Kidney epithelial cell (primary cell): ENCODE measurements at regions not wholly inside any gene's neighbourhood (a gene's known extent, or its start where the extent isn't known, plus 50 kb on each side); places are given as distances from the start of the nearest gene placed in this dataset.

Source experiments
- DNase-seq: peaks from one replicate; pipeline ENCODE4 v3.0.0-alpha.2; 2010; ENCODE audit warnings: low read depth
- H3K27me3 ChIP-seq: 2 replicates; pipeline ENCODE4 v1.6.0; 2011; ENCODE audit warnings: low read length; ENCODE audit not compliant: control insufficient read depth, insufficient read depth
- H3K36me3 ChIP-seq: 2 replicates; pipeline ENCODE4 v1.5.1; 2011; ENCODE audit warnings: low read length; ENCODE audit not compliant: control insufficient read depth, insufficient read depth
- H3K4me3 ChIP-seq: 2 replicates; pipeline ENCODE4 v1.5.1; 2011; ENCODE audit warnings: low read depth, mild to moderate bottlenecking, control low read depth, low read length
- TF ChIP-seq, protein P1 (sequence below): IDR thresholded peaks from 2 replicates; pipeline ENCODE4 v1.5.1; 2011; ENCODE audit warnings: mild to moderate bottlenecking, moderate library complexity, low read length, control low read depth, inconsistent platforms; ENCODE audit not compliant: insufficient read depth, poor library complexity, severe bottlenecking

DNA sequence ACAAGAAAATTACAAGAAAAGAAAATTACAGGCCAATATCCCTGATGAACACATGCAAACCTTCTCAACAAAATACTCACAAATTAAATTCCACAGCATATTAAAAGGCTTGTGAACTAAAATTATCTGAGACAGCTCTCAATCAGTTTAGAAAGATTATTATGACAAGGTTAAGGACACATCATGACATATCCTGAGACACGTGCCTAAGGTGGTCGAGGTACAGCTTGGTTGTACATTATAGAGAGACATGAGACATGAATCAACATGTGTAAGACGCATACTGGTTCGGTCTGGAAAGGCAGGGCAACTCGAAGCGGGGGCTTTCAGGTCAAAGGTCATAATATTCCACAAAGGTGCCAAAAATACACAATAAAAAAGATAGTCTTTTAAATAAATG is 598.3 kb upstream of the REG3G start:
- Histone ChIP-seq H3K4me3 (no peak overlapping the region), H3K27me3 (no peaks in the 10 kb centered on the region), H3K36me3 (no peaks in the 10 kb centered on the region)
- no peak for DNase-seq
- TF ChIP-seq, protein P1, sequence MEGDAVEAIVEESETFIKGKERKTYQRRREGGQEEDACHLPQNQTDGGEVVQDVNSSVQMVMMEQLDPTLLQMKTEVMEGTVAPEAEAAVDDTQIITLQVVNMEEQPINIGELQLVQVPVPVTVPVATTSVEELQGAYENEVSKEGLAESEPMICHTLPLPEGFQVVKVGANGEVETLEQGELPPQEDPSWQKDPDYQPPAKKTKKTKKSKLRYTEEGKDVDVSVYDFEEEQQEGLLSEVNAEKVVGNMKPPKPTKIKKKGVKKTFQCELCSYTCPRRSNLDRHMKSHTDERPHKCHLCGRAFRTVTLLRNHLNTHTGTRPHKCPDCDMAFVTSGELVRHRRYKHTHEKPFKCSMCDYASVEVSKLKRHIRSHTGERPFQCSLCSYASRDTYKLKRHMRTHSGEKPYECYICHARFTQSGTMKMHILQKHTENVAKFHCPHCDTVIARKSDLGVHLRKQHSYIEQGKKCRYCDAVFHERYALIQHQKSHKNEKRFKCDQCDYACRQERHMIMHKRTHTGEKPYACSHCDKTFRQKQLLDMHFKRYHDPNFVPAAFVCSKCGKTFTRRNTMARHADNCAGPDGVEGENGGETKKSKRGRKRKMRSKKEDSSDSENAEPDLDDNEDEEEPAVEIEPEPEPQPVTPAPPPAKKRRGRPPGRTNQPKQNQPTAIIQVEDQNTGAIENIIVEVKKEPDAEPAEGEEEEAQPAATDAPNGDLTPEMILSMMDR = no peak

DNA sequence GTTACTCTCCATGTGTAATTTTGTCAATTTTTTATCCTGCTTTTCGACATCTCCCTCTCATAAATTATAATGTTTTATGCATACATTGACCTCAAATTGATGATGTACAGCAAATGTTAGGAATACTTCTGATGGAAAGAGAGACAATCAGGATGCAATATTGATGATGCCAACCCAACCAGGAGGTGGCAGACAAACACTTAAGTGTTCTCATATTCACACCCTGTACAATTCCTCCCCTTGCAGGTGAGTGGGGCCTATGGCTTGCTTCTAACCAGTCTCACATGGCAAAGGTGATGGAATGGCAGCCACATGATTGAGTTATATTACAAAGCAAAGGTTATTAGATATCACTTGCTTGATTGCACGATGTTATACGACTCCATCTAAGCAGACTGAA is 594.3 kb upstream of the REG3G start:
- no peak for DNase-seq
- Histone ChIP-seq H3K27me3 (no peaks in the 10 kb centered on the region), H3K4me3 (no peak overlapping the region), H3K36me3 (no peaks in the 10 kb centered on the region)
- TF ChIP-seq, protein P1 = no peak

DNA sequence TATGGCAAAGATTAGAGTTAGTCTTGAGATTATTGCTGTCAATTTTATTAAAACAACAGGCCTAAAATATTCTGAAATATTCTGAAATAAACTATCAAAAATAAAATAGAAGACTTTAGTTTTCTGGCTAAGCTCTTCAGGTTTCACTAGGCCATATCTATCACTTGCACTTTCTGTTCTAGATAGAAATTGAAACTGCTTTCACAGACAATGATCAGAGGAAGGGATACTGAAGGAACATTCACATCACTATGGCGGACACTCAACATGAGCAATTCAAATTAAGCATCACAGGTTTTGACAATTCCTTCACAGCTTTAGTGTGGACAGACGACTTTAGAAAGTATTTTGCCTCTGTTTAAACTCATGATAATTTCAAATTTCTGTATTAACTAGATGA is 586.4 kb upstream of the REG3G start:
- no peak overlapping the region for H3K4me3 ChIP-seq
- no peak for DNase-seq
- TF ChIP-seq, protein P1 = no peak
- H3K36me3 ChIP-seq = no peaks in the 10 kb centered on the region
- H3K27me3 ChIP-seq = no peaks in the 10 kb centered on the region

DNA sequence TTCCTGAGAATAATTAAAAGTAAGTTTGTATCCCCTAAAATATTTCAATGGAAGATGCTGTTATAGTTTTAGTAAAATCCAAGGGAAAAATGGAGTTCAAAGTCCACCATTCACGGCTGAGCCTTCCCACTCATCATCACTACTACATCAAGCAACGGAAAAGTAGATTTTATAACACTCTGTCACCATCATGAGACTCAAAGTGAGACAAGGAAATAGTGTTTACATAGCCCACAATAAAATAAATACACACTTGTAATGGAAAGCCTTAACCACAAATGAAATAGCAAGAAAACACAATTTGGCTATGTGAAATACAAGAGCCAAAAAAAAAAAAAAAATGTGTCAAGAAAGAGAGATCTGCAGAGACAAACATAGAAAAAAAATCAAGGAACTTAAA is 569.9 kb upstream of the REG3G start:
- TF ChIP-seq, protein P1 = no peak
- Histone ChIP-seq H3K36me3 (no peaks in the 10 kb centered on the region), H3K27me3 (no peaks in the 10 kb centered on the region), H3K4me3 (no peak overlapping the region)
- no peak for DNase-seq

DNA sequence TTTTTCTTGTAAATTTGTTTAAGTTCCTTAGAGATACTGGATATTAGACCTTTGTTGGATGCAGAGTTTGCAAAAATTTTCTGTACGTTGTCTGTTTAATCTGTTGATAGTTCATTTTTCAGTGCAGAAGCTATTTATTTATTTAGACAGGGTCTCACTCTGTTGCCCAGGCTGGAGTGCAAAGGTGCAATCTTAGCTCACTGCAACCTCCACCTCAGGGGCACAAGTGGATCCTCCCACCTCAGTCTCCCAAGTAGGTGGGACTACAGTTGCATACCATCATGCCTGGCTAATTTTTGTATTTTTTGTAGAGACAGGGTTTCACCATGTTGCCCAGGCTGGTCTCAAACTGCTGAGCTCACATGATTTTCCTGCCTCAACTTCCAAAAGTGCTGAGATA is 568.2 kb upstream of the REG3G start:
- TF ChIP-seq, protein P1 = no peak
- Histone ChIP-seq H3K27me3 (no peaks in the 10 kb centered on the region), H3K4me3 (no peak overlapping the region), H3K36me3 (no peaks in the 10 kb centered on the region)
- no peak for DNase-seq

DNA sequence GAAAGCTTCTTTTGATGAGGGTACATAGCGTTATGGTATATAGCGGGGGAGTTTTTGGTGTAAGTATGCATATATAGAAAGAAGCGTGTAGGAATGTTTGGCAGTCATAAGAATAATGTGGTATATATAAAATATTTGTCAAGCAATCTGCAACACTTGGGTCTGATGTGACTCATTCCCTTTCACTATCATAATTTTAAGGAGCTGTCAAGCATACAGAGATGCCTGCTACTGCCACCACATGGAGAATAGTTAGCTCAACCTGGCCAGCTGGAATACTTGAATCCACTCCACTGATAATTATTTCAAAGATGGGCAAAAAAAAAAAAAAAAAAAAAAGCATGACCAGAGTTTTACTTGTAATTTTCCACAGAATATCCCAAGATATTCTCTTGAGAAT is 559.8 kb upstream of the REG3G start:
- H3K27me3 ChIP-seq = no peaks in the 10 kb centered on the region
- DNase-seq = no peak
- no peak overlapping the region for H3K4me3 ChIP-seq
- H3K36me3 ChIP-seq = no peaks in the 10 kb centered on the region
- TF ChIP-seq, protein P1 = no peak
